Choroid plexus epithelial cell (primary cell): ENCODE measurements at regions not wholly inside any gene's neighbourhood (a gene's known extent, or its start where the extent isn't known, plus 50 kb on each side); places are given as distances from the start of the nearest gene placed in this dataset.

Experiments
- DNase-seq: peaks from one replicate; pipeline ENCODE4 v3.0.0-alpha.2; 2010; ENCODE audit warnings: low read depth
- H3K4me3 ChIP-seq: 2 replicates; pipeline ENCODE4 v1.5.1; 2011; ENCODE audit warnings: low read depth, mild to moderate bottlenecking, control low read depth, low read length, moderate library complexity
- TF ChIP-seq, protein P1 (sequence below): conservative IDR thresholded peaks from 2 replicates; pipeline ENCODE4 v1.5.1; 2011; ENCODE audit warnings: low read depth, mild to moderate bottlenecking, control low read depth, inconsistent platforms, low read length, moderate library complexity

DNA sequence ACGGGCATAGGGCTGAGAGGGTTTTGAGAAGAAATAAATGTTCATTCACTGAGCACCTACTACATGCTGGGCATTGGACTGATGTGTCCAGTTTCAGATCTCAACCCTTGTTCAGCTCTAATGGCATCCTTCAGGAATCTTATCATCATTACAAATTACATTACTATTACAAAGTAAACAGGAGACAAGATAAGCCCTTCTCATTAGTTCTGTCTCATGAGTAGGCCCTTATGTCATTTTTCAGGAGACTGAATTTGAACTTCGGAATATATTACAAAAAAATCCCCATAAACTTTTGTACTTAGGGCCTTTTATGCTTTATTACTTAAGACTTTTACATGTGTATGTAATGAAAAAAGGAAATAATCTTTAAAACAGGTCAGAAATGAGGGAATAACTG is 289.7 kb downstream of the BAMBI start:
- H3K4me3 ChIP-seq: no peak overlapping the region
- TF ChIP-seq, protein P1, sequence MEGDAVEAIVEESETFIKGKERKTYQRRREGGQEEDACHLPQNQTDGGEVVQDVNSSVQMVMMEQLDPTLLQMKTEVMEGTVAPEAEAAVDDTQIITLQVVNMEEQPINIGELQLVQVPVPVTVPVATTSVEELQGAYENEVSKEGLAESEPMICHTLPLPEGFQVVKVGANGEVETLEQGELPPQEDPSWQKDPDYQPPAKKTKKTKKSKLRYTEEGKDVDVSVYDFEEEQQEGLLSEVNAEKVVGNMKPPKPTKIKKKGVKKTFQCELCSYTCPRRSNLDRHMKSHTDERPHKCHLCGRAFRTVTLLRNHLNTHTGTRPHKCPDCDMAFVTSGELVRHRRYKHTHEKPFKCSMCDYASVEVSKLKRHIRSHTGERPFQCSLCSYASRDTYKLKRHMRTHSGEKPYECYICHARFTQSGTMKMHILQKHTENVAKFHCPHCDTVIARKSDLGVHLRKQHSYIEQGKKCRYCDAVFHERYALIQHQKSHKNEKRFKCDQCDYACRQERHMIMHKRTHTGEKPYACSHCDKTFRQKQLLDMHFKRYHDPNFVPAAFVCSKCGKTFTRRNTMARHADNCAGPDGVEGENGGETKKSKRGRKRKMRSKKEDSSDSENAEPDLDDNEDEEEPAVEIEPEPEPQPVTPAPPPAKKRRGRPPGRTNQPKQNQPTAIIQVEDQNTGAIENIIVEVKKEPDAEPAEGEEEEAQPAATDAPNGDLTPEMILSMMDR: no peak
- no peak for DNase-seq

DNA sequence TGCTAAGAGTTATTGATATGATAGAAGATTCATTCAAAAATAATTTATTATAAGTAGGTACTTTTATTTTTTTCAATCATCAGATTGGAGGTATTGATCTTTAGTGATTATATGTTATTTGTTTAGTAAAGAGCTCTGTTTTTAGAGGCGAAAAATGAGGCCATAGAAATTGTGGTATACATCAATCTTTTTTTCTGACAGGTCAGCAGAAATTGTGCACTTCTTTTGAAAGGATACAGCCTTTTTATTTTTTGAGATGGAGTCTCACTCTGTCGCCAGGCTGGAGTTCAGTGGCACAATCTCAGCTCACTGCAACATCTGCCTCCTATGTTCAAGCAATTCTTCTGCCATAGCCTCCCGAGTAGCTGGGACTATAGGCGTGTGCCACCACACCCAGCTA is 292.1 kb downstream of the BAMBI start:
- H3K4me3 ChIP-seq: no peak overlapping the region
- TF ChIP-seq, protein P1: no peak
- no peak for DNase-seq

DNA sequence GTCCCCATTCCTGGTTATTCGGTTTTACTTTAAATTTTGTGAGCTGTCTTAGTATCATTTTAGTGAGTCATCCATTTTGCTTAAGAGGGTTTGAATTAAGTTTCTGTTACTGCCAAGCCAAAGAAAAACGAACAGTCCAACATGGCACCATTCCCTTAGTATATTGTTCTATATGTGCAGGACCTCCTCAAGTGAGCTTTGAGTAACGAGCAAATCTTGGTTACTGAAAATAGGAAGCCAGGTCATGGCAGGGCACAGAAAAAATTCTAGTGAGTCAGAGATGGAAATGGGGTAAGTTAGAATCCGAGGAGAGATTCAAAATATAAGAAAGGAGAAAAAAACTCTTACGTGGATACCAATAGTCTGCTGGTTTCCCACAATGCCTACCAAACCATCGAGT is 292.9 kb downstream of the BAMBI start:
- DNase-seq: peak; percentile 87
- TF ChIP-seq, protein P1: no peak
- H3K4me3 ChIP-seq: no peak overlapping the region

DNA sequence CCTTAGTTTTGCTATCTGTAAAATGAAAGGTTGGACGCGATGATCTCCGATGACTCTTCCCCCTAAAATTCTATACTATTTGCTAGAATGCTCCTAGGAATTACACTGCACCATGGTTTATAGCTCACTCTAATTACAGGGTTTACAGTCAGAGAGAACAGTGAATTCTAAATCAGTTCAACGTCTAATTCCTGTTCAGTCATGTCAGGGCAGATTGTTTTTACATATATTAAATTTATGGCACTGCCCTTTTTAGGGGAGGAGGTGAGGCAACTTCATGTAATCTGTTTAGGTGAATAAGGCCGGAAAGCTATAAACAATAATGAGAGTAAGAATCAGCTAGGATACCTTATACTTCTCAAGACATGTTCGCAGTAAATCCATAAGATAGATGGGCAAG is 293.9 kb downstream of the BAMBI start:
- TF ChIP-seq, protein P1: no peak
- no peak overlapping the region for H3K4me3 ChIP-seq

DNA sequence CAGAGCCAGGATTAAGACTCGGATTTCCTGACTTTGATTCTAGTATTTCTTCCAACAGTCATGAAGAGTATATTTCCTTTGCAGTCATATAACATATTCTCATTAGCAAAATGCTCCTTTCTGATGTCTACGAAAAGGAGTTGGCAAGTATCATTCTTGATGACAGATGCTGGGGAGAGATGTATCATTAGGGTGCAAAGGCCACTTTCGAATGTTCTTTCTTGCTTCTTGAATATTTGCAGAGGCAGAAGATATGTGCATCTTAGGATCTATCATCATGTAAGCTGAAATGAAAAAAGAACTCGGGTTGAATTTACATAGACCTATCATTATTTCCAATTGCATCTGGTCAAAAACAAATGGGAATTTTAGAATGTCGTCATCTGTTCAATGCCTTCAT is 294.4 kb downstream of the BAMBI start:
- H3K4me3 ChIP-seq: no peak overlapping the region
- DNase-seq: peak; percentile 36
- TF ChIP-seq, protein P1: no peak

More for the DNA sequence above, 293.9 kb downstream of the BAMBI start:
- no peak for DNase-seq

DNA sequence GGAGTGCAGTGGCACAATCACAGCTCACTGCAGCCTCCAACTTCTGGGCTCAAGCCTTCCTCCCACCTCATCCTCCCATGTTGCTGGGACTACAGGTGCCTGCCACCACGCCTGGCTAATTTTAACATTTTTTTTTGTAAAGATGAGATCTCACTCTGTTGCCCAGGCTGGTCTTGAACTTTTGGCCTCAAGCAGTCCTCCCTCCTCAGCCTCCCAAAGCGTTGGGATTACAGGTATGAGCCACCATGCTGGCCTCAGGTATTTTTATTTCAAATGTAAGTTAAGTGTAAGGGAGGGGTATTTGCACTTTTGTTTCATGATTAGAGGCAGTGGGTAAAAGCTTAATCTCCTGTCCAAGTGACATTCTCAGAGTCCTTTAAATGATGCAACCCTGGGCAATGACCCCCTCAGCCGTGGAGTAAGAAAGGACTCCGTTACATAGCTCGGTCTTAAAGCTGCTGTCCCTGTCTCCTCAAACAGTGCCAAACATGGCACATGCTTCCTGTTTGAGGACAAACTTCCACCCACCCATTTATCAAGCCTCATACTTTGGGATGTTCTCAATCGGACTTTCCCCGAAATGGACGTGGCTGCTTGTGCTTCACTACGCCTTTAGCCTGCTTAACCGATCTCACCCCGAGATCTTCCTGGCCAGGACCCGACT is 296.1 kb downstream of the BAMBI start:
- no peak overlapping the region for H3K4me3 ChIP-seq
- no peak for DNase-seq
- TF ChIP-seq, protein P1: no peak

DNA sequence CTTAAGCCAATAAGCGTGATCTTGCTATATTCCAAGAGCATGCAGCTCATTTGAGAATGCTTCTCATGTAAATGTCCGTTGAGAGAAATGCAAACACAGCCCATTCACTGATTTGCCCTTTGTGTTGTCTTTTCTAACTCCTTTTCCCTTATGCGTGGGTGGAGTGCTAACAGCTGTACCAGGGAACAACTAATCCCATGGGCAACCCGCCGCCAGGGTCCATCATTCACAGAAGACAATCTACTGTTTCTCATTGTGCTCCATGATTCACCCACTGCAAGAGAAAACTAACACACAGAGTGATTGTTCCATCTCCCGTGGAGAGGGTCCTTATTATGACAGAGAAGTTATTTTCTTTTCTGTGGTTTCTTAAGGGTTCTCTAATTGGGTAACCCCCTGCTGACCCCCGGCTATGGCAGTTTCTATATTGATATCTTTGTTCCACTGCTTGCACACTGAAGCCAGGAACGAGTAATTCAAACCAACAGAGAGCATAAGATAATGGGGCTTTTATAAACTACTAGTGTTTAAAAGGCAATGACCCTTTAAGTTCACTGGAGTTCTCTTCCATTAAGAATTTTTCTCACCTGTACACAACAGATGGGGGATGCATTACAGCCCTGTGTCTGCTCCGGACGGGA is 298.7 kb downstream of the BAMBI start:
- DNase-seq: peak; percentile 82
- TF ChIP-seq, protein P1: no peak
- no peak overlapping the region for H3K4me3 ChIP-seq
